ENCODE measurements at regions not wholly inside any gene's neighbourhood (a gene's known extent, or its start where the extent isn't known, plus 50 kb on each side); places are given as distances from the start of the nearest gene placed in this dataset.

GRCh38 chr10:113431398-113432160 lies 121.3 kb upstream of the HABP2 start:
- TF ChIP-seq NFRKB (IDR thresholded peaks at IDR 0.05) (no peak), FOXK2 (IDR thresholded peaks at IDR 0.05) (no peak), ARNT (IDR thresholded peaks at IDR 0.05) (no peak), FOXA1 (IDR thresholded peaks at IDR 0.05) (no peak), SP1 (IDR thresholded peaks at IDR 0.05) (no peak), ZNF384 (IDR thresholded peaks at IDR 0.05) (no peak), HDGF (IDR thresholded peaks at IDR 0.05; ENCODE audit: borderline replicate concordance) (no peak), ELF4 (IDR thresholded peaks at IDR 0.05) (no peak), FOXM1 (IDR thresholded peaks at IDR 0.05; ENCODE audit: borderline replicate concordance) (no peak)

Measured in HEK293T (cell line).